HepG2 (cell line): ENCODE measurements at regions not wholly inside any gene's neighbourhood (a gene's known extent, or its start where the extent isn't known, plus 50 kb on each side); places are given as distances from the start of the nearest gene placed in this dataset.

Source experiments
- ATAC-seq: fragments of 200-7000 bp; cut with Tn5 transposase; 3 replicates; pipeline ENCODE4 v1.9.1; 2020; ENCODE audit warnings: mild to moderate bottlenecking, moderate library complexity
- BruUV-seq: library from RNA; stranded (reverse); fragments of 400-500 nt; replicated peaks from 2 replicates; lab custom pipeline; 2021; lab: Mats Ljungman, UMichigan
- CTCF ChIA-PET: fragments of 300-600 bp; formaldehyde crosslinking; extraction: SDS; loops from one replicate; lab custom pipeline; 2021; ENCODE audit warnings: low total read pairs, inconsistent platforms, low intra/inter-chr PET ratio; lab: Yijun Ruan, JAX
- POLR2A ChIA-PET: fragments of 350-600 bp; sonication (Branson Sonifier 250); formaldehyde crosslinking; loops from one replicate; lab custom pipeline; 2020; ENCODE audit warnings: antibody characterized with exemption, inconsistent platforms; lab: Yijun Ruan, JAX
- DNase-seq: peaks from one replicate; pipeline ENCODE4 v3.0.0-alpha.2; 2015; ENCODE audit warnings: low spot score
- FAIRE-seq: peaks from 3 replicates; lab custom pipeline; 2011; peaks lifted over from hg19 to GRCh38; lab: Jason Lieb, UNC
- H2AFZ ChIP-seq: one replicate; pipeline ENCODE4 v1.6.1; 2011; ENCODE audit warnings: low read length, inconsistent platforms
- H3K27ac ChIP-seq: fragments of 300-600 bp; 3 replicates; pipeline ENCODE4 v1.8.0; 2011; ENCODE audit warnings: mixed run types, mild to moderate bottlenecking, mixed read lengths, low read length, inconsistent platforms; ENCODE audit not compliant: insufficient read depth; ENCODE audit errors: extremely low read length
- H3K27me3 ChIP-seq, 2 experiments: fragments of 200-600 bp in 1 of 2; 2 replicates in 1 of 2; 3 replicates in 1 of 2; pipeline versions ENCODE4 v1.6.0 to v1.8.0; 2011; ENCODE audit warnings: low read length in 2 of 2, mild to moderate bottlenecking in 2 of 2, moderate library complexity in 2 of 2, inconsistent platforms in 1 of 2; ENCODE audit not compliant: insufficient read depth in 2 of 2, control insufficient read depth in 1 of 2
- H3K36me3 ChIP-seq, 2 experiments: fragments of 200-600 bp in 1 of 2; replicated peaks in 1 of 2; 2 replicates in 1 of 2; 3 replicates in 1 of 2; pipeline versions ENCODE4 v1.5.1 to v1.8.0; 2011; ENCODE audit warnings: low read length in 2 of 2, inconsistent platforms in 1 of 2; ENCODE audit not compliant: insufficient read depth in 2 of 2, control insufficient read depth in 1 of 2
- H3K4me1 ChIP-seq: 2 replicates; pipeline ENCODE4 v1.5.1; 2012; ENCODE audit warnings: low read length, inconsistent platforms; ENCODE audit not compliant: insufficient read depth
- H3K4me2 ChIP-seq: 2 replicates; pipeline ENCODE4 v1.6.0; 2011; ENCODE audit warnings: low read depth, low read length, inconsistent platforms
- H3K4me3 ChIP-seq, 3 experiments: fragments of 200-600 bp in 1 of 3; sonication (generic), shearing (Covaris generic) in 1 of 3; replicated peaks in 1 of 3; 2 replicates each; pipeline ENCODE4 v1.5.1; 2011 to 2016; ENCODE audit warnings: low read length in 3 of 3, inconsistent platforms in 2 of 3, low read depth in 2 of 3, mild to moderate bottlenecking in 2 of 3, control low read depth in 1 of 3, mixed read lengths in 1 of 3; ENCODE audit not compliant: insufficient read depth in 1 of 3
- H3K79me2 ChIP-seq: one replicate; pipeline ENCODE4 v1.6.1; 2011; ENCODE audit warnings: low read length, inconsistent platforms; ENCODE audit not compliant: insufficient read depth
- H3K9ac ChIP-seq: 2 replicates; pipeline ENCODE4 v1.6.0; 2011; ENCODE audit warnings: mild to moderate bottlenecking, low read depth, low read length, inconsistent platforms; ENCODE audit not compliant: insufficient read depth
- H3K9me3 ChIP-seq: 2 replicates; pipeline ENCODE4 v1.5.1; 2012; ENCODE audit warnings: mild to moderate bottlenecking, low read length
- H4K20me1 ChIP-seq: 2 replicates; pipeline ENCODE4 v1.6.0; 2011; ENCODE audit warnings: inconsistent platforms, mild to moderate bottlenecking, low read length, moderate library complexity; ENCODE audit not compliant: insufficient read depth
- AGO2 ChIP-seq: fragments of 200-400 bp; formaldehyde crosslinking; optimal IDR thresholded peaks from 2 replicates; pipeline ENCODE3; 2017; ENCODE audit warnings: mild to moderate bottlenecking, low read depth, low read length, moderate library complexity
- CEBPG ChIP-seq: IDR thresholded peaks from 2 replicates; pipeline ENCODE4 v1.6.1; 2016
- CREM ChIP-seq, 2 experiments: sonication (generic) in 1 of 2; formaldehyde crosslinking in 1 of 2; IDR thresholded peaks; 2 replicates each; pipeline versions ENCODE4 v1.4.0 to v1.6.1; 2016 to 2020; ENCODE audit warnings: antibody characterized with exemption in 1 of 2, mild to moderate bottlenecking in 1 of 2, missing genetic modification reagents in 1 of 2
- NCOA5 ChIP-seq: sonication (generic); formaldehyde crosslinking; IDR thresholded peaks from 2 replicates; pipeline ENCODE4 v1.4.0; 2020; ENCODE audit warnings: missing genetic modification reagents
- PRPF4 ChIP-seq: fragments of 200-400 bp; formaldehyde crosslinking; IDR thresholded peaks from 2 replicates; pipeline ENCODE4 v1.6.1; 2016; ENCODE audit warnings: low read length, low read depth; ENCODE audit not compliant: poor library complexity, severe bottlenecking
- TIGD3 ChIP-seq: sonication (generic); formaldehyde crosslinking; IDR thresholded peaks from 2 replicates; pipeline ENCODE4 v1.5.1; 2020; ENCODE audit warnings: mild to moderate bottlenecking, missing genetic modification reagents, borderline replicate concordance
- USF2 ChIP-seq, 2 experiments: sonication (generic) in 1 of 2; formaldehyde crosslinking in 1 of 2; IDR thresholded peaks; 2 replicates each; pipeline versions ENCODE4 v1.5.1 to v1.6.1; 2011 to 2020; ENCODE audit warnings: borderline replicate concordance in 1 of 2, low read depth in 1 of 2, low read length in 1 of 2, mild to moderate bottlenecking in 1 of 2, missing genetic modification reagents in 1 of 2, moderate library complexity in 1 of 2
- ZFP90 ChIP-seq: sonication (generic); formaldehyde crosslinking; IDR thresholded peaks from 2 replicates; pipeline ENCODE4 v1.8.0; 2022; ENCODE audit warnings: missing genetic modification reagents, mild to moderate bottlenecking, inconsistent platforms, borderline replicate concordance
- ZNF296 ChIP-seq: sonication (generic); formaldehyde crosslinking; conservative IDR thresholded peaks from 2 replicates; pipeline ENCODE4 v1.5.0; 2020; ENCODE audit warnings: mild to moderate bottlenecking, missing genetic modification reagents
- ZNF709 ChIP-seq: sonication (generic); formaldehyde crosslinking; IDR thresholded peaks from 2 replicates; pipeline ENCODE4 v1.5.0; 2020; ENCODE audit warnings: mild to moderate bottlenecking, missing genetic modification reagents
- ZNF710 ChIP-seq: sonication (generic); formaldehyde crosslinking; IDR thresholded peaks from 2 replicates; pipeline ENCODE4 v1.5.0; 2020; ENCODE audit warnings: mild to moderate bottlenecking, missing genetic modification reagents, borderline replicate concordance
- WGBS: methylation state at CpG from one replicate; pipeline ENCODE4 v1.1.6; 2017; ENCODE audit warnings: low lambda C conversion rate; 5-methylcytosine and 5-hydroxymethylcytosine counted together
- in situ Hi-C: cut with HindIII; loops from 2 replicates; pipeline ENCODE4 v1.10.0; 2017; ENCODE audit warnings: low pct_unique_long_range_greater_than_20kb; ENCODE audit not compliant: extremely low pct_ligation_motif_present
- intact Hi-C: fragments of 100-400 bp; cut with micrococcal nuclease; formaldehyde crosslinking; loops from one replicate; pipeline ENCODE4 v1.10.0; 2022; ENCODE audit not compliant: unreplicated experiment

- Histone ChIP-seq H3K27ac (no peak overlapping the region), H3K4me2 (no peak overlapping the region)
- no peak for TF ChIP-seq ZNF709 (CRISPR knock-in tag)
- no peak for TF ChIP-seq CREM (IDR thresholded peaks at IDR 0.05)
- TF ChIP-seq CREM (CRISPR knock-in tag; IDR thresholded peaks at IDR 0.05) = no peak
- no peak for TF ChIP-seq ZNF296 (CRISPR knock-in tag)
- TF ChIP-seq USF2 (IDR thresholded peaks at IDR 0.05; ENCODE audit: low read depth, low read length) = no peak
- TF ChIP-seq USF2 (CRISPR knock-in tag; IDR thresholded peaks at IDR 0.05; ENCODE audit: borderline replicate concordance) = no peak
- TF ChIP-seq NCOA5 (CRISPR knock-in tag) = no peak
- TF ChIP-seq AGO2 = no peak
- no peak for TF ChIP-seq ZFP90 (CRISPR knock-in tag)
- no peak for TF ChIP-seq PRPF4
- TF ChIP-seq TIGD3 (CRISPR knock-in tag) = no peak
- no peak for TF ChIP-seq CEBPG (CRISPR knock-in tag)
- TF ChIP-seq ZNF710 (CRISPR knock-in tag) = no peak
Observed at GRCh38 chr11:19627566-19627965, 85.1 kb upstream of the NAV2 start.

More at GRCh38 chr11:19627566-19627965, 85.1 kb upstream of the NAV2 start:
- BruUV-seq = no TSS peak
- no peak for ATAC-seq
- Histone ChIP-seq H3K4me3 (no peak overlapping the region), H3K79me2 (no peaks in the 10 kb centered on the region), H2AFZ (no peak overlapping the region), H3K36me3 (no peaks in the 10 kb centered on the region), H4K20me1 (no peaks in the 10 kb centered on the region), H3K9me3 (no peaks in the 10 kb centered on the region), H3K4me1 (no peaks in the 10 kb centered on the region), H3K27me3 (peaks cover 0 to 14% of the 10 kb centered on the region in 2 experiments; a peak in 2 of 5 replicates), H3K9ac (no peak overlapping the region)
- in situ Hi-C loops = no loop called here
- no peak for DNase-seq
- intact Hi-C loops = no loop called here
- WGBS = 0% methylated on average over 4 of the region's 4 CpGs
- ChIA-PET CTCF (no interaction called here), POLR2A (no interaction called here)
- FAIRE-seq = no peak
